Neutrophil (primary cell): ENCODE measurements at regions not wholly inside any gene's neighbourhood (a gene's known extent, or its start where the extent isn't known, plus 50 kb on each side); places are given as distances from the start of the nearest gene placed in this dataset.

Source experiments
- H3K27ac ChIP-seq: fragments of 200-600 bp; sonication (generic); 2 replicates; pipeline ENCODE4 v1.5.1; 2016; ENCODE audit warnings: mild to moderate bottlenecking, moderate library complexity
- H3K27me3 ChIP-seq: fragments of 200-600 bp; sonication (generic); 2 replicates; pipeline ENCODE4 v1.6.0; 2016; ENCODE audit warnings: mild to moderate bottlenecking
- H3K36me3 ChIP-seq: fragments of 200-600 bp; sonication (generic); 2 replicates; pipeline ENCODE4 v1.5.1; 2017
- H3K4me1 ChIP-seq, 2 experiments: fragments of 200-600 bp in 1 of 2; sonication (generic) in 1 of 2; 1 replicate in 1 of 2; 2 replicates in 1 of 2; pipeline versions ENCODE4 v1.5.1 to v1.6.1; 2013 to 2016; ENCODE audit warnings: low read depth in 1 of 2, low read length in 1 of 2, mild to moderate bottlenecking in 1 of 2, moderate library complexity in 1 of 2; ENCODE audit not compliant: control insufficient read depth in 1 of 2, insufficient read depth in 1 of 2
- H3K4me3 ChIP-seq, 2 experiments: fragments of 200-600 bp in 1 of 2; sonication (generic) in 1 of 2; 1 replicate in 1 of 2; 2 replicates in 1 of 2; pipeline ENCODE4 v1.5.1; 2013 to 2016; ENCODE audit warnings: low read depth in 1 of 2, low read length in 1 of 2, mild to moderate bottlenecking in 1 of 2, moderate library complexity in 1 of 2
- H3K9me3 ChIP-seq: fragments of 200-600 bp; sonication (generic); 2 replicates; pipeline ENCODE4 v1.5.1; 2016
- TF ChIP-seq, protein P1 (sequence below): fragments of 200-600 bp; sonication (generic); IDR thresholded peaks from 2 replicates; pipeline ENCODE4 v1.5.1; 2016; ENCODE audit warnings: antibody characterized with exemption

DNA sequence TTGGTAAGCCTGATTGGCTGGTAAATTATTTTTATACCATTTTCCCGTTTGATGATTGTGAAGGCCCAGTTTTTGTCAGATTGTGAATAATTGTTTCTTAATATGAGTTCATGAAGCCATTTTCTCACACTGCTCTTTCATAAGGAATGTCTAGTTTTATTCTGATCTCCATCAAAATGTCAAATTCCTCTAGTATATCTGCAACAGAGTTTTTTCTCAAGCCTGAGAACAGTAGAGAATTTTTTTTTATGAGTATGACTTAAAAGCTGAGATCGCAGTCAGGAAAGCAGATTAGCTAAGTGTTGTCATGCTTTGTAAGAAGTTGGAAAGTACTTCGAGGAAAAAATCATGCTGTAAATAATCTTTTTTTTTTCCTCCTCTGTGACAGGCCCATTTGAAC lies 484.9 kb upstream of the ATP2B1 start:
- no peaks in the 10 kb centered on the region for H3K9me3 ChIP-seq

DNA sequence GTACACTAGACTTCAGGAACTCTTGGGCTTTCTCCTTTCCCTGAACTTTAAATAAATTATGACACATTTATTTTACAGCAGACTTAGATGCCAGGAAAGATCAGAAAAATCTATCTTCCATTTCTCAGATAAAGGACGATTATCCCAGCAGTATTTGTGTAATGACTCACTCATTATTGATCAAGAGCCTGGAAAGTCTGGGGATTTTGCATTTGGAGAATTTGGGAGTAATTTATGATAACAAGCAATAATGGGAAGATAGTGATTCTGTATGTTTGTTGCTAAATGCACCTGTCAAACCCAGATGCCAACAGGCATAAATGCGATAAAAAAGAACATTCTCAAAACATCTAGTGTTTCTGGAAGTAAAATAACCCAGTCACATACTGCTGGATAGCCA lies 480.2 kb upstream of the ATP2B1 start:
- no peaks in the 10 kb centered on the region for H3K36me3 ChIP-seq
- H3K4me1 ChIP-seq = no peaks in the 10 kb centered on the region
- no peaks in the 10 kb centered on the region for H3K9me3 ChIP-seq
- no peak overlapping the region for H3K4me3 ChIP-seq
- no peaks in the 10 kb centered on the region for H3K27me3 ChIP-seq
- no peak overlapping the region for H3K27ac ChIP-seq
- TF ChIP-seq, protein P1, sequence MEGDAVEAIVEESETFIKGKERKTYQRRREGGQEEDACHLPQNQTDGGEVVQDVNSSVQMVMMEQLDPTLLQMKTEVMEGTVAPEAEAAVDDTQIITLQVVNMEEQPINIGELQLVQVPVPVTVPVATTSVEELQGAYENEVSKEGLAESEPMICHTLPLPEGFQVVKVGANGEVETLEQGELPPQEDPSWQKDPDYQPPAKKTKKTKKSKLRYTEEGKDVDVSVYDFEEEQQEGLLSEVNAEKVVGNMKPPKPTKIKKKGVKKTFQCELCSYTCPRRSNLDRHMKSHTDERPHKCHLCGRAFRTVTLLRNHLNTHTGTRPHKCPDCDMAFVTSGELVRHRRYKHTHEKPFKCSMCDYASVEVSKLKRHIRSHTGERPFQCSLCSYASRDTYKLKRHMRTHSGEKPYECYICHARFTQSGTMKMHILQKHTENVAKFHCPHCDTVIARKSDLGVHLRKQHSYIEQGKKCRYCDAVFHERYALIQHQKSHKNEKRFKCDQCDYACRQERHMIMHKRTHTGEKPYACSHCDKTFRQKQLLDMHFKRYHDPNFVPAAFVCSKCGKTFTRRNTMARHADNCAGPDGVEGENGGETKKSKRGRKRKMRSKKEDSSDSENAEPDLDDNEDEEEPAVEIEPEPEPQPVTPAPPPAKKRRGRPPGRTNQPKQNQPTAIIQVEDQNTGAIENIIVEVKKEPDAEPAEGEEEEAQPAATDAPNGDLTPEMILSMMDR = no peak

More for the DNA sequence above, 484.9 kb upstream of the ATP2B1 start:
- no peaks in the 10 kb centered on the region for H3K4me1 ChIP-seq
- H3K27me3 ChIP-seq = no peaks in the 10 kb centered on the region
- no peak overlapping the region for H3K27ac ChIP-seq
- no peak overlapping the region for H3K4me3 ChIP-seq
- H3K36me3 ChIP-seq = no peaks in the 10 kb centered on the region
- TF ChIP-seq, protein P1 = no peak

DNA sequence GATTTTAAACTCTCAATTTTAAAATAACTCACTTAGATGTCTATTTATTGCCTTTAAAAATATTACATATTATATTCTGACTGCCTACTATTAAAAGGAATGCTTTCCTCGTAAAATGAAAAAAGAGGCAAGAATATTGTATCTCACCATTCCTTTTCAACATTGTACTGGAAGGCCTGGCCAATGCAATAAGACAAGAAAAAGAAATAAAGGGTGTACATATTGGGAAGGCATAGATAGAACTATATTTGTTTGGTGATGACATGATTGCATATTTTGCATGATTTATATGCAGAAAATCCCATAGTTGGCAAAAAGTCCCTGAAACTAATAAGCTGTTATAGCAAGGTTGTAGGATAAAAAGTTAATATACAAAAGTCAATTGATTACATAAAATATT lies 474.6 kb upstream of the ATP2B1 start:
- Histone ChIP-seq H3K4me3 (no peak overlapping the region), H3K36me3 (no peaks in the 10 kb centered on the region), H3K4me1 (no peaks in the 10 kb centered on the region), H3K9me3 (no peaks in the 10 kb centered on the region), H3K27ac (no peak overlapping the region), H3K27me3 (no peaks in the 10 kb centered on the region)
- TF ChIP-seq, protein P1 = no peak

DNA sequence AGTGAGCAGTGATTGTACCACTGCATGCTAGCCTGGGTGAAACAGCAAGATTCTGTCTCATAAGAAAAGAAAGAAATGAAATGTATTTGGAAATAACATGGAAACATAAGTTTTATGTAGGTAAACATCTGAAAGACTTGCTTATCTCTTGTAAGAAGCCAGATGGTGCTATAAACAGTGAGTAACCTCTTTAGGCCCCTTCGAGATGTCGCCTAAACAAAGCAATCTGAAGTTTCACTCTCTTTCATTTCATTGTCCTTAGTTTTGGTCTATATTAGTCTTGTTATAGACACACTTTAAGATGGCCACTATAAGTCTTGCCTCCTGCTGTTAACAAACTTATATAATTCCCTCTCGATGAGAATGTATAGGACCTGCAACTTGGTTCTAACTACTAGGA lies 472.6 kb upstream of the ATP2B1 start:
- TF ChIP-seq, protein P1 = no peak
- Histone ChIP-seq H3K27me3 (no peaks in the 10 kb centered on the region), H3K4me1 (no peaks in the 10 kb centered on the region)

DNA sequence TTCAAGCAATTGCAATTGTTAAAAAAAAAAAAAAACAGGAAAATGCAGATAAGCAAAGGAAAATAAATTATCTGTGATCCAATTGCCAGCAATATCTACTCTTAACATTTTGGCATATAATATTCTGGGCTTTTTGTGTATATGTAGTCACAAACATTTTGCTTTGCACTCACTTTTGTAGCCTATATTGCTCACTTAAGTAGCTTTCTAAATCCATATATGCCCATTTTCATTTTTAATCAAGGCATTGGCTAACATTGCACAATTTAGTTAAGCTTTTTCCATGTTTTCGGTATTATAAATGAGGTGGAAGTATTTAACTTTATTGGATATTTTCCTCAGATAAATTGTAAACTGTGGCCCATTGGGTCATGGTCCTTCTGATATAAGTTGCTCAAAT lies 466.3 kb upstream of the ATP2B1 start:
- Histone ChIP-seq H3K27me3 (no peaks in the 10 kb centered on the region), H3K4me3 (no peak overlapping the region), H3K27ac (no peak overlapping the region), H3K4me1 (no peaks in the 10 kb centered on the region), H3K36me3 (no peaks in the 10 kb centered on the region), H3K9me3 (no peaks in the 10 kb centered on the region)
- TF ChIP-seq, protein P1 = no peak

More for the DNA sequence above, 472.6 kb upstream of the ATP2B1 start:
- Histone ChIP-seq H3K9me3 (no peaks in the 10 kb centered on the region), H3K36me3 (no peaks in the 10 kb centered on the region), H3K4me3 (no peak overlapping the region), H3K27ac (no peak overlapping the region)

DNA sequence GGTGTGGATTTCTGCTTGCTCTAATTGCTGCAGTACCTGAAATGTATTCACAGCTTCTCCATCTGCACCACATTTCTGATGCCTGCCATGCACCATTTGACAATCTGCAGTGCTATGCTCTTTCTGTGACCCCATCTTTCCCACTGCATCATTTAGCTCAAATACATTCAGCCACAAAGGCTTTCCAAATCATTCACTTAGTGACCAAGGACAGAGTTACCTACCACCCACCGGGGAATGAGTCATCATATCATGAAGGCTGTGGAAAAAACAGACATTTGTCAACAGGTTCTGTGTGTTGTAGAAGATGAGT lies 465.5 kb upstream of the ATP2B1 start:
- H3K9me3 ChIP-seq = no peaks in the 10 kb centered on the region
- H3K27me3 ChIP-seq = no peaks in the 10 kb centered on the region
- no peak overlapping the region for H3K4me3 ChIP-seq
- TF ChIP-seq, protein P1 = no peak
- H3K27ac ChIP-seq = no peak overlapping the region
- H3K4me1 ChIP-seq = no peaks in the 10 kb centered on the region
- no peaks in the 10 kb centered on the region for H3K36me3 ChIP-seq
